ENCODE measurements at regions not wholly inside any gene's neighbourhood (a gene's known extent, or its start where the extent isn't known, plus 50 kb on each side); places are given as distances from the start of the nearest gene placed in this dataset.

DNA sequence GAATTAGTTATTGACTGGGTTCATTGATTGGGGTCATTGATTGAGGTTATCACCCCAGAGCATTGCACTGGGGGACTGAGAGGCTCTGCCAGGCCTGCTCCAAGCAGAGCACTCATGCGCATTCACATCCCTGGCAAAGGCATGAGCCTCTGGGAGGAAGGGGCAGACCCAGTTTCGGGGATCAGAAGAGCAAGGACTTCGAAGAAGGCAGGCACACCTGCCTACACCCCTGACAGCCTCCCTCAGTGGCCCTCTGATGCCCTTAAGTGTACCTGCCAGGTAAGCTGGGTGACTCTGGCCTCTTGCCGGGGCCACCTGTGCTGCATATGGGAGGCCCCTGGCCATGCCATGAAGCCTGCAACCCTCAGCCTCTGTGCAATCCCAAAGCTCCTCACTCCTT, 181.1 kb downstream of the PTPN20 start:
- no peak overlapping the region for H2AFZ ChIP-seq (ENCODE audit: insufficient read depth, low read depth, low read length, poor library complexity, severe bottlenecking)
- TF ChIP-seq EZH2 (IDR thresholded peaks at IDR 0.05; ENCODE audit: borderline replicate concordance, insufficient read depth, low read depth, low read length, poor library complexity, severe bottlenecking), result no peak
- TF ChIP-seq, protein P1, sequence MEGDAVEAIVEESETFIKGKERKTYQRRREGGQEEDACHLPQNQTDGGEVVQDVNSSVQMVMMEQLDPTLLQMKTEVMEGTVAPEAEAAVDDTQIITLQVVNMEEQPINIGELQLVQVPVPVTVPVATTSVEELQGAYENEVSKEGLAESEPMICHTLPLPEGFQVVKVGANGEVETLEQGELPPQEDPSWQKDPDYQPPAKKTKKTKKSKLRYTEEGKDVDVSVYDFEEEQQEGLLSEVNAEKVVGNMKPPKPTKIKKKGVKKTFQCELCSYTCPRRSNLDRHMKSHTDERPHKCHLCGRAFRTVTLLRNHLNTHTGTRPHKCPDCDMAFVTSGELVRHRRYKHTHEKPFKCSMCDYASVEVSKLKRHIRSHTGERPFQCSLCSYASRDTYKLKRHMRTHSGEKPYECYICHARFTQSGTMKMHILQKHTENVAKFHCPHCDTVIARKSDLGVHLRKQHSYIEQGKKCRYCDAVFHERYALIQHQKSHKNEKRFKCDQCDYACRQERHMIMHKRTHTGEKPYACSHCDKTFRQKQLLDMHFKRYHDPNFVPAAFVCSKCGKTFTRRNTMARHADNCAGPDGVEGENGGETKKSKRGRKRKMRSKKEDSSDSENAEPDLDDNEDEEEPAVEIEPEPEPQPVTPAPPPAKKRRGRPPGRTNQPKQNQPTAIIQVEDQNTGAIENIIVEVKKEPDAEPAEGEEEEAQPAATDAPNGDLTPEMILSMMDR (IDR thresholded peaks at IDR 0.05), result no peak
- H3K27me3 ChIP-seq (replicated peaks in 1 of 4; ENCODE audit: control extremely low read depth in 1 of 4, control insufficient read depth in 3 of 4, insufficient read depth in 4 of 4, low read length in 3 of 4), result peaks cover 0 to 7% (median 1%) of the 10 kb centered on the region in 4 experiments
- no peaks in the 10 kb centered on the region for H4K20me1 ChIP-seq (ENCODE audit: control insufficient read depth, insufficient read depth, low read length, poor library complexity, severe bottlenecking)
- ChIA-PET POLR2A (no interaction called here), CTCF (interaction anchor here (2.1 kb wide), 1 partner anchor 43 kb away, joined by 5 read pairs; no protein-coding TSS in a partner anchor)
- Mint-ChIP-seq H3K27ac (no peak overlapping the region), H3K27me3 (peaks cover 24% of the 10 kb centered on the region), H3K9me3 (ENCODE audit: insufficient read depth) (no peaks in the 10 kb centered on the region), H3K4me1 (no peaks in the 10 kb centered on the region), H3K4me3 (no peak overlapping the region)
- DNase-seq, result no peak
- H3K79me2 ChIP-seq (ENCODE audit: control insufficient read depth, insufficient read depth, low read length), result no peaks in the 10 kb centered on the region
- H3K9ac ChIP-seq (ENCODE audit: low read length), result no peak overlapping the region
- intact Hi-C loops (cut with micrococcal nuclease), result no loop called here
- H3K4me3 ChIP-seq (ENCODE audit: control extremely low read depth in 1 of 5, extremely low read depth in 1 of 5, insufficient read depth in 1 of 5, low read depth in 2 of 5, low read length in 4 of 5), result no peak overlapping the region
- no peak overlapping the region for H3K27ac ChIP-seq (ENCODE audit: low read length in 2 of 2)
- H3K36me3 ChIP-seq (replicated peaks in 1 of 2; ENCODE audit: control extremely low read depth in 1 of 2, control insufficient read depth in 1 of 2, extremely low read depth in 1 of 2, insufficient read depth in 2 of 2, low read length in 1 of 2), result no peaks in the 10 kb centered on the region
- peaks cover 0 to 7% (median 0%) of the 10 kb centered on the region in 3 donors for H3K9me3 ChIP-seq (ENCODE audit: control extremely low read depth in 1 of 3, control insufficient read depth in 2 of 3, insufficient read depth in 1 of 3, low read length in 2 of 3)
- ATAC-seq (ENCODE audit: low read depth), result no peak
- 91% methylated on average over 4 of the region's 4 CpGs for WGBS (ENCODE audit: insufficient coverage)
- no peak overlapping the region for H3K4me2 ChIP-seq (replicated peaks; ENCODE audit: low read depth, low read length, poor library complexity, severe bottlenecking)
- no peaks in the 10 kb centered on the region for H3K4me1 ChIP-seq (ENCODE audit: control insufficient read depth in 2 of 2, insufficient read depth in 2 of 2, low read length in 2 of 2)

DNA sequence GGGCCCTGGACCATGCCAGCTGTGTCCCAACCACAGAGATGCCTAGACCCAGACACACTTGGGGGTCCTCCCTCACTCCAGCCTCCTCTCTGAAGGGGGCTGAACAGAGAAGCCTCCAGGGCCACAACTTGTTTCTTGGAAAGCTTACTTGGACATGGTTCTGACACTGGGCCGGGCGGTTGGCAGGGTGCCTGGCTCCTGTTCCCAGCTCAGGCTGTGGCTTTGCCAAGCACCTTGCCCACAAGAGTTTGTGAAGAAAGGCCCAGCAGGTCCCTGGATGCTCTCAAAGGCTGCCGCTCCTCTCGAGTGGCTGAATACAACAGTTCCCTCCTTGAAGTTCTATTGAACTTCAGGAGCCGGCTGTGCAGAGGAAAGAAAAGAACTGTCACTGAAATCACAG, 181.6 kb downstream of the PTPN20 start:
- Histone ChIP-seq H3K27me3 (replicated peaks in 1 of 4; ENCODE audit: control extremely low read depth in 1 of 4, control insufficient read depth in 3 of 4, insufficient read depth in 4 of 4, low read length in 3 of 4) (peaks cover 0 to 7% (median 1%) of the 10 kb centered on the region in 4 experiments), H4K20me1 (ENCODE audit: control insufficient read depth, insufficient read depth, low read length, poor library complexity, severe bottlenecking) (no peaks in the 10 kb centered on the region), H3K9ac (ENCODE audit: low read length) (no peak overlapping the region), H3K36me3 (replicated peaks in 1 of 2; ENCODE audit: control extremely low read depth in 1 of 2, control insufficient read depth in 1 of 2, extremely low read depth in 1 of 2, insufficient read depth in 2 of 2, low read length in 1 of 2) (no peaks in the 10 kb centered on the region), H3K4me1 (ENCODE audit: control insufficient read depth in 2 of 2, insufficient read depth in 2 of 2, low read length in 2 of 2) (no peaks in the 10 kb centered on the region), H3K79me2 (ENCODE audit: control insufficient read depth, insufficient read depth, low read length) (no peaks in the 10 kb centered on the region), H3K27ac (ENCODE audit: low read length in 2 of 2) (no peak overlapping the region), H3K4me3 (ENCODE audit: control extremely low read depth in 1 of 5, extremely low read depth in 1 of 5, insufficient read depth in 1 of 5, low read depth in 2 of 5, low read length in 4 of 5) (no peak overlapping the region), H3K9me3 (ENCODE audit: control extremely low read depth in 1 of 3, control insufficient read depth in 2 of 3, insufficient read depth in 1 of 3, low read length in 2 of 3) (peaks cover 0 to 7% (median 0%) of the 10 kb centered on the region in 3 donors), H3K4me2 (replicated peaks; ENCODE audit: low read depth, low read length, poor library complexity, severe bottlenecking) (no peak overlapping the region), H2AFZ (ENCODE audit: insufficient read depth, low read depth, low read length, poor library complexity, severe bottlenecking) (no peak overlapping the region)
- intact Hi-C loops (cut with micrococcal nuclease), result no loop called here
- ChIA-PET CTCF (no interaction called here), POLR2A (no interaction called here)
- ATAC-seq (ENCODE audit: low read depth) (no peak), DNase-seq (no peak)
- Mint-ChIP-seq H3K27ac (no peak overlapping the region), H3K4me1 (no peaks in the 10 kb centered on the region), H3K4me3 (no peak overlapping the region), H3K9me3 (ENCODE audit: insufficient read depth) (no peaks in the 10 kb centered on the region), H3K27me3 (peaks cover 20% of the 10 kb centered on the region)
- WGBS (ENCODE audit: insufficient coverage), result 96% methylated on average over 5 of the region's 5 CpGs
- TF ChIP-seq, protein P1 (IDR thresholded peaks at IDR 0.05), result no peak
- TF ChIP-seq EZH2 (IDR thresholded peaks at IDR 0.05; ENCODE audit: borderline replicate concordance, insufficient read depth, low read depth, low read length, poor library complexity, severe bottlenecking), result no peak
